GM23338 (cell line): ENCODE measurements at regions not wholly inside any gene's neighbourhood (a gene's known extent, or its start where the extent isn't known, plus 50 kb on each side); places are given as distances from the start of the nearest gene placed in this dataset.

Experiments used
- CREB1 ChIP-seq: fragments of 250-450 bp; sonication (Bioruptor Pico); IDR thresholded peaks from 2 replicates; pipeline ENCODE4 v1.5.0; 2020; ENCODE audit warnings: low read depth, mild to moderate bottlenecking, moderate library complexity
- EZH2 ChIP-seq: fragments of 200-600 bp; sonication (generic); IDR thresholded peaks from one replicate; pipeline ENCODE4 v1.8.0; 2017; ENCODE audit warnings: antibody characterized with exemption, mild to moderate bottlenecking, low read depth; ENCODE audit not compliant: unreplicated experiment
- EZH2phosphoT487 ChIP-seq: fragments of 200-600 bp; sonication (generic); IDR thresholded peaks from one replicate; pipeline ENCODE4 v1.8.1; 2018; ENCODE audit warnings: antibody characterized with exemption; ENCODE audit not compliant: unreplicated experiment
- JUNB ChIP-seq: IDR thresholded peaks from one replicate; pipeline ENCODE4 v1.6.1; 2016; ENCODE audit warnings: antibody characterized with exemption; ENCODE audit not compliant: unreplicated experiment
- TF ChIP-seq, protein P1 (sequence below), 2 experiments: fragments of 200-600 bp in 1 of 2; sonication (generic) in 1 of 2; conservative IDR thresholded peaks; 2 replicates each; pipeline versions ENCODE4 v1.5.1 to v1.6.1; 2016 to 2017; ENCODE audit warnings: antibody characterized with exemption in 2 of 2, low read depth in 2 of 2, mild to moderate bottlenecking in 2 of 2, moderate library complexity in 1 of 2
- TF ChIP-seq, protein P2 (sequence below): IDR thresholded peaks from one replicate; pipeline ENCODE4 v1.6.1; 2018; ENCODE audit warnings: antibody characterized with exemption; ENCODE audit not compliant: unreplicated experiment

DNA sequence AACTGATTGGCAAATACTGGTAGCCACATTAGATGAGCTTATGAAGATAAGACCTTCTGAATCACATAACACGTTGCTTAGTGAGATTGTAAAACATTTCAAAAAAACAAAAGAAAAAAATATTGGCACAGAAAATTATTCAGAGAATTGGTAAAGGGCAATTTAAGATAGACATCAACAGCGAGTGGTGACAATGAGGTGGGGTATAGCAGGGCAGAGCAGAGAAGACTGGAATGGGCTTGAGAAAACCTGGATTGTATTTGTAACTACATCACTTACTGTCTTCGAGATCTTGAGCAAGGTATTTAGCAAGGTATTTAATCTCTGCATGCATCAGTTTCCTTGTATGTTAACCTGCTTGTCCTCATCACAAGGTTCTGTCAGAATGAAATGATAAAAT lies 313.0 kb upstream of the MEIS1 start:
- TF ChIP-seq, protein P1, sequence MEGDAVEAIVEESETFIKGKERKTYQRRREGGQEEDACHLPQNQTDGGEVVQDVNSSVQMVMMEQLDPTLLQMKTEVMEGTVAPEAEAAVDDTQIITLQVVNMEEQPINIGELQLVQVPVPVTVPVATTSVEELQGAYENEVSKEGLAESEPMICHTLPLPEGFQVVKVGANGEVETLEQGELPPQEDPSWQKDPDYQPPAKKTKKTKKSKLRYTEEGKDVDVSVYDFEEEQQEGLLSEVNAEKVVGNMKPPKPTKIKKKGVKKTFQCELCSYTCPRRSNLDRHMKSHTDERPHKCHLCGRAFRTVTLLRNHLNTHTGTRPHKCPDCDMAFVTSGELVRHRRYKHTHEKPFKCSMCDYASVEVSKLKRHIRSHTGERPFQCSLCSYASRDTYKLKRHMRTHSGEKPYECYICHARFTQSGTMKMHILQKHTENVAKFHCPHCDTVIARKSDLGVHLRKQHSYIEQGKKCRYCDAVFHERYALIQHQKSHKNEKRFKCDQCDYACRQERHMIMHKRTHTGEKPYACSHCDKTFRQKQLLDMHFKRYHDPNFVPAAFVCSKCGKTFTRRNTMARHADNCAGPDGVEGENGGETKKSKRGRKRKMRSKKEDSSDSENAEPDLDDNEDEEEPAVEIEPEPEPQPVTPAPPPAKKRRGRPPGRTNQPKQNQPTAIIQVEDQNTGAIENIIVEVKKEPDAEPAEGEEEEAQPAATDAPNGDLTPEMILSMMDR (conservative IDR thresholded peaks at IDR 0.05; ENCODE audit: low read depth in 2 of 2): no peak
- no peak for TF ChIP-seq EZH2phosphoT487
- TF ChIP-seq EZH2: no peak
- TF ChIP-seq, protein P2, sequence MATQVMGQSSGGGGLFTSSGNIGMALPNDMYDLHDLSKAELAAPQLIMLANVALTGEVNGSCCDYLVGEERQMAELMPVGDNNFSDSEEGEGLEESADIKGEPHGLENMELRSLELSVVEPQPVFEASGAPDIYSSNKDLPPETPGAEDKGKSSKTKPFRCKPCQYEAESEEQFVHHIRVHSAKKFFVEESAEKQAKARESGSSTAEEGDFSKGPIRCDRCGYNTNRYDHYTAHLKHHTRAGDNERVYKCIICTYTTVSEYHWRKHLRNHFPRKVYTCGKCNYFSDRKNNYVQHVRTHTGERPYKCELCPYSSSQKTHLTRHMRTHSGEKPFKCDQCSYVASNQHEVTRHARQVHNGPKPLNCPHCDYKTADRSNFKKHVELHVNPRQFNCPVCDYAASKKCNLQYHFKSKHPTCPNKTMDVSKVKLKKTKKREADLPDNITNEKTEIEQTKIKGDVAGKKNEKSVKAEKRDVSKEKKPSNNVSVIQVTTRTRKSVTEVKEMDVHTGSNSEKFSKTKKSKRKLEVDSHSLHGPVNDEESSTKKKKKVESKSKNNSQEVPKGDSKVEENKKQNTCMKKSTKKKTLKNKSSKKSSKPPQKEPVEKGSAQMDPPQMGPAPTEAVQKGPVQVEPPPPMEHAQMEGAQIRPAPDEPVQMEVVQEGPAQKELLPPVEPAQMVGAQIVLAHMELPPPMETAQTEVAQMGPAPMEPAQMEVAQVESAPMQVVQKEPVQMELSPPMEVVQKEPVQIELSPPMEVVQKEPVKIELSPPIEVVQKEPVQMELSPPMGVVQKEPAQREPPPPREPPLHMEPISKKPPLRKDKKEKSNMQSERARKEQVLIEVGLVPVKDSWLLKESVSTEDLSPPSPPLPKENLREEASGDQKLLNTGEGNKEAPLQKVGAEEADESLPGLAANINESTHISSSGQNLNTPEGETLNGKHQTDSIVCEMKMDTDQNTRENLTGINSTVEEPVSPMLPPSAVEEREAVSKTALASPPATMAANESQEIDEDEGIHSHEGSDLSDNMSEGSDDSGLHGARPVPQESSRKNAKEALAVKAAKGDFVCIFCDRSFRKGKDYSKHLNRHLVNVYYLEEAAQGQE: no peak
- TF ChIP-seq JUNB: no peak
- no peak for TF ChIP-seq CREB1 (CRISPR knock-in tag)
